ENCODE measurements at regions not wholly inside any gene's neighbourhood (a gene's known extent, or its start where the extent isn't known, plus 50 kb on each side); places are given as distances from the start of the nearest gene placed in this dataset.
"Not testable (repeated sequence)": the region's sequence is repeated elsewhere in the genome, so short reads cannot be mapped to it uniquely, and the experiment has no call there.

GRCh38 chr1:87432685-87433084 lies 104.0 kb downstream of the LMO4 start:
- H2AFZ ChIP-seq (ENCODE audit: low read length): no peak overlapping the region
- H3K9ac ChIP-seq (ENCODE audit: low read length): no peak overlapping the region
- no peaks in the 10 kb centered on the region for H3K27me3 ChIP-seq (ENCODE audit: low read length)
- H3K4me3 ChIP-seq (ENCODE audit: low read length): no peak overlapping the region
- H3K27ac ChIP-seq (ENCODE audit: low read length): no peak overlapping the region
- no peak overlapping the region for H3K4me2 ChIP-seq (ENCODE audit: low read depth, low read length, poor library complexity, severe bottlenecking)
- peaks cover 6% of the 10 kb centered on the region for H3K4me1 ChIP-seq (ENCODE audit: low read length)
- no peaks in the 10 kb centered on the region for H4K20me1 ChIP-seq (ENCODE audit: insufficient read depth, low read depth, low read length)
- H3K9me3 ChIP-seq (ENCODE audit: low read length): no peaks in the 10 kb centered on the region
- H3K79me2 ChIP-seq (ENCODE audit: low read length): no peaks in the 10 kb centered on the region
- no peaks in the 10 kb centered on the region for H3K9me2 ChIP-seq (replicated peaks; ENCODE audit: insufficient read depth, low read length)
- no peak for DNase-seq
- no peaks in the 10 kb centered on the region for H3K36me3 ChIP-seq (ENCODE audit: insufficient read depth, low read length)

- H3K4me3 ChIP-seq (ENCODE audit: low read length); H3K9me3 ChIP-seq (ENCODE audit: low read length); H3K4me1 ChIP-seq (ENCODE audit: low read length); H3K36me3 ChIP-seq (ENCODE audit: insufficient read depth, low read length); H3K4me2 ChIP-seq (ENCODE audit: low read depth, low read length, poor library complexity, severe bottlenecking); H3K27ac ChIP-seq (ENCODE audit: low read length); DNase-seq; H4K20me1 ChIP-seq (ENCODE audit: insufficient read depth, low read depth, low read length); H3K27me3 ChIP-seq (ENCODE audit: low read length); H3K9me2 ChIP-seq (replicated peaks; ENCODE audit: insufficient read depth, low read length); H3K79me2 ChIP-seq (ENCODE audit: low read length); H2AFZ ChIP-seq (ENCODE audit: low read length); H3K9ac ChIP-seq (ENCODE audit: low read length): not testable (repeated sequence)
Measured at GRCh38 chr1:87433101-87433500, 104.4 kb downstream of the LMO4 start.

GRCh38 chr1:87435484-87435883 lies 106.8 kb downstream of the LMO4 start:
- H3K27me3 ChIP-seq (ENCODE audit: low read length): no peaks in the 10 kb centered on the region
- H2AFZ ChIP-seq (ENCODE audit: low read length): no peak overlapping the region
- H4K20me1 ChIP-seq (ENCODE audit: insufficient read depth, low read depth, low read length): no peaks in the 10 kb centered on the region
- no peaks in the 10 kb centered on the region for H3K36me3 ChIP-seq (ENCODE audit: insufficient read depth, low read length)
- no peaks in the 10 kb centered on the region for H3K9me3 ChIP-seq (ENCODE audit: low read length)
- no peaks in the 10 kb centered on the region for H3K79me2 ChIP-seq (ENCODE audit: low read length)
- no peak overlapping the region for H3K4me2 ChIP-seq (ENCODE audit: low read depth, low read length, poor library complexity, severe bottlenecking)
- no peaks in the 10 kb centered on the region for H3K9me2 ChIP-seq (replicated peaks; ENCODE audit: insufficient read depth, low read length)
- H3K4me3 ChIP-seq (ENCODE audit: low read length): no peak overlapping the region
- no peak for DNase-seq
- H3K9ac ChIP-seq (ENCODE audit: low read length): no peak overlapping the region
- peaks cover 14% of the 10 kb centered on the region for H3K4me1 ChIP-seq (ENCODE audit: low read length)
- H3K27ac ChIP-seq (ENCODE audit: low read length): no peak overlapping the region

GRCh38 chr1:87436115-87436514 lies 107.4 kb downstream of the LMO4 start:
- H3K4me1 ChIP-seq (ENCODE audit: low read length): peaks cover 14% of the 10 kb centered on the region
- not testable (repeated sequence) for H3K27me3 ChIP-seq (ENCODE audit: low read length); H3K4me2 ChIP-seq (ENCODE audit: low read depth, low read length, poor library complexity, severe bottlenecking); H3K27ac ChIP-seq (ENCODE audit: low read length); H3K4me3 ChIP-seq (ENCODE audit: low read length); H3K36me3 ChIP-seq (ENCODE audit: insufficient read depth, low read length); H2AFZ ChIP-seq (ENCODE audit: low read length); H3K9ac ChIP-seq (ENCODE audit: low read length); DNase-seq; H3K9me3 ChIP-seq (ENCODE audit: low read length); H3K79me2 ChIP-seq (ENCODE audit: low read length); H3K9me2 ChIP-seq (replicated peaks; ENCODE audit: insufficient read depth, low read length); H4K20me1 ChIP-seq (ENCODE audit: insufficient read depth, low read depth, low read length)

- no peak overlapping the region for H2AFZ ChIP-seq (ENCODE audit: low read length)
- no peaks in the 10 kb centered on the region for H3K79me2 ChIP-seq (ENCODE audit: low read length)
- no peaks in the 10 kb centered on the region for H3K36me3 ChIP-seq (ENCODE audit: insufficient read depth, low read length)
- H3K27me3 ChIP-seq (ENCODE audit: low read length): no peaks in the 10 kb centered on the region
- H3K4me1 ChIP-seq (ENCODE audit: low read length): peaks cover 14% of the 10 kb centered on the region
- DNase-seq: no peak
- no peak overlapping the region for H3K27ac ChIP-seq (ENCODE audit: low read length)
- no peaks in the 10 kb centered on the region for H3K9me3 ChIP-seq (ENCODE audit: low read length)
- H3K4me3 ChIP-seq (ENCODE audit: low read length): no peak overlapping the region
- H3K4me2 ChIP-seq (ENCODE audit: low read depth, low read length, poor library complexity, severe bottlenecking): no peak overlapping the region
- no peaks in the 10 kb centered on the region for H4K20me1 ChIP-seq (ENCODE audit: insufficient read depth, low read depth, low read length)
- no peaks in the 10 kb centered on the region for H3K9me2 ChIP-seq (replicated peaks; ENCODE audit: insufficient read depth, low read length)
- no peak overlapping the region for H3K9ac ChIP-seq (ENCODE audit: low read length)
Measured at GRCh38 chr1:87436534-87436933, 107.9 kb downstream of the LMO4 start.

GRCh38 chr1:87437663-87438295 lies 109.1 kb downstream of the LMO4 start:
- Histone ChIP-seq H3K27me3 (ENCODE audit: low read length) (no peaks in the 10 kb centered on the region), H3K79me2 (ENCODE audit: low read length) (no peaks in the 10 kb centered on the region), H3K36me3 (ENCODE audit: insufficient read depth, low read length) (no peaks in the 10 kb centered on the region), H3K9me3 (ENCODE audit: low read length) (no peaks in the 10 kb centered on the region), H4K20me1 (ENCODE audit: insufficient read depth, low read depth, low read length) (no peaks in the 10 kb centered on the region), H3K4me1 (ENCODE audit: low read length) (peaks cover 14% of the 10 kb centered on the region), H3K27ac (ENCODE audit: low read length) (no peak overlapping the region), H3K4me3 (ENCODE audit: low read length) (no peak overlapping the region), H3K9me2 (replicated peaks; ENCODE audit: insufficient read depth, low read length) (no peaks in the 10 kb centered on the region), H3K4me2 (ENCODE audit: low read depth, low read length, poor library complexity, severe bottlenecking) (peak overlapping the region; percentile 33), H2AFZ (ENCODE audit: low read length) (no peak overlapping the region), H3K9ac (ENCODE audit: low read length) (no peak overlapping the region)
- DNase-seq: no peak

- no peaks in the 10 kb centered on the region for H3K9me3 ChIP-seq (ENCODE audit: low read length)
- no peak overlapping the region for H2AFZ ChIP-seq (ENCODE audit: low read length)
- H3K4me2 ChIP-seq (ENCODE audit: low read depth, low read length, poor library complexity, severe bottlenecking): no peak overlapping the region
- no peaks in the 10 kb centered on the region for H3K27me3 ChIP-seq (ENCODE audit: low read length)
- H3K27ac ChIP-seq (ENCODE audit: low read length): no peak overlapping the region
- H3K4me3 ChIP-seq (ENCODE audit: low read length): no peak overlapping the region
- DNase-seq: no peak
- H4K20me1 ChIP-seq (ENCODE audit: insufficient read depth, low read depth, low read length): no peaks in the 10 kb centered on the region
- H3K4me1 ChIP-seq (ENCODE audit: low read length): peaks cover 14% of the 10 kb centered on the region
- H3K36me3 ChIP-seq (ENCODE audit: insufficient read depth, low read length): no peaks in the 10 kb centered on the region
- no peaks in the 10 kb centered on the region for H3K9me2 ChIP-seq (replicated peaks; ENCODE audit: insufficient read depth, low read length)
- no peaks in the 10 kb centered on the region for H3K79me2 ChIP-seq (ENCODE audit: low read length)
- no peak overlapping the region for H3K9ac ChIP-seq (ENCODE audit: low read length)
Measured at GRCh38 chr1:87439821-87440220, 111.1 kb downstream of the LMO4 start.

GRCh38 chr1:87449348-87449963 lies 120.8 kb downstream of the LMO4 start:
- H3K9ac ChIP-seq (ENCODE audit: low read length): 0 out of 2 replicates have a peak overlapping the region, but pooled peaks have one; percentile 13
- H3K27me3 ChIP-seq (ENCODE audit: low read length): no peaks in the 10 kb centered on the region
- no peaks in the 10 kb centered on the region for H3K79me2 ChIP-seq (ENCODE audit: low read length)
- H3K9me3 ChIP-seq (ENCODE audit: low read length): no peaks in the 10 kb centered on the region
- peak overlapping the region; percentile 40; the same call in 1 of the 2 replicates for H3K27ac ChIP-seq (ENCODE audit: low read length)
- no peaks in the 10 kb centered on the region for H4K20me1 ChIP-seq (ENCODE audit: insufficient read depth, low read depth, low read length)
- H3K4me2 ChIP-seq (ENCODE audit: low read depth, low read length, poor library complexity, severe bottlenecking): peak overlapping the region; percentile 33
- no peaks in the 10 kb centered on the region for H3K9me2 ChIP-seq (replicated peaks; ENCODE audit: insufficient read depth, low read length)
- peaks cover 17% of the 10 kb centered on the region for H3K4me1 ChIP-seq (ENCODE audit: low read length)
- peak overlapping the region; percentile 19; the same call in 1 of the 2 replicates for H3K4me3 ChIP-seq (ENCODE audit: low read length)
- no peaks in the 10 kb centered on the region for H3K36me3 ChIP-seq (ENCODE audit: insufficient read depth, low read length)
- DNase-seq: peak; percentile 43
- H2AFZ ChIP-seq (ENCODE audit: low read length): peak overlapping the region; percentile 55
